Fibroblast of upper back skin (primary cell): ENCODE measurements at regions not wholly inside any gene's neighbourhood (a gene's known extent, or its start where the extent isn't known, plus 50 kb on each side); places are given as distances from the start of the nearest gene placed in this dataset.
A peak's percentile ranks its signal among the peaks of the same experiment; 100 is the strongest.

ENCODE experiments used
- DNase-seq: peaks from one replicate; pipeline ENCODE4 v3.0.0-alpha.2; 2013

- DNase-seq = no peak
These were observed 943.8 kb downstream of the TYW1 start for GRCh38 chr7:67940400-67940799.

- DNase-seq = no peak
These were observed 950.6 kb downstream of the TYW1 start for GRCh38 chr7:67947191-67947590.

- DNase-seq = peak; percentile 75
These were observed 951.0 kb downstream of the TYW1 start for GRCh38 chr7:67947646-67948045.

DNA sequence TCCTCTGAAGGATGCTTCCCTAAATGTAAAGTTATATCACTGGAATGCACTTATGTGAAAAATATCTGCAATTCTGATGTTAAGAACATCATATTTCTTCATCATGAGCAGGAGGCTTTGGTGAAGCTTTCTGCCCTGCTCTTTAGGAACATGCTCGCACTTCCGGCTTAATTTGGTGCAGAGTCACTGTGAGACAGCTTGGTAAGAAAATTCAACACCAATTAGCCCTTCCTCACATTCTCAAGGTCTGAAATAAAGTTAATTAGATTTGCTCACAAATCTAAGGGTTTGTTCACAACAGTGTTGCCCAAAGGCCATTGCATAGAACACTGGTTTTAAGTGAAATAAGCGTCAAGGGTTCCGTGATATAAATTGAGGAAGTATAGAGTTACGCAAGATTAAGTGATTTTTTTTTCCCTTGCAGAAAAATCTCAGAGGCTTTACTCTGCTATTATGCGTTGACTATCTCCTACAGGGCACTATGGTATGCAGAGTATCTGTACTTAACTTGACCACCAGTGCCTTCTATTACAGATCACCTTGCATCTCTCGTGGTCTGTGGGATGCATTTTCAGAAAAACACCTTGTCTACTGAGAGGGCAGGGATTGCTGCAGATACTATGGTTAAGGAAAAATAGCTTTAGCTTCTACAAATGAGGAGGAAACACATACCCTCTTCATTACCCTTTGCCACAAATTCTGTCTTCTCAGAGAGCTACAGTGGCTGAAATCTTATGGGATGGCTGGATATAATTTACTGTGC lies 953.9 kb downstream of the TYW1 start:
- peak; percentile 7 for DNase-seq

- no peak for DNase-seq
These were observed 958.4 kb downstream of the TYW1 start for GRCh38 chr7:67955061-67955460.

- no peak for DNase-seq
These were observed 966.2 kb downstream of the TYW1 start for GRCh38 chr7:67962863-67963262.

DNA sequence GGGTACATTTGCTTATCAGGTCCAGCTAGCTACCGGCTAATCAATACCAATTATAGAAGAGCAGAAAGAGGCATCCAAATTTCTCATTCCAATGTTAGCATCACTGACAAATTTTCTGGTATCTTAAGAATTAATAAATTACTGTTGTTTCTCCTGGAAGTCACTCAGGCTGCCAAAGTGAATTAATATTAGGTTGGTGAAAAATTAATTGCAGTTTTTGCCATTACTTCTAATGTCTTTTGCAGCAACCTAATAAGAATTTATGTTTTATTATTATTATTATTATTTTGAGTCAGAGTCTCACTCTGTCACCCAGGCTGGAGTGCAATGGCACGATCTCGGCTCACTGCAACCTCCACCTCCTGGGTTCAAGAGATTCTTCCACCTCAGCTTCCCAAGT lies 979.9 kb downstream of the TYW1 start:
- no peak for DNase-seq

GRCh38 chr7:67983486-67983885 lies 986.9 kb downstream of the TYW1 start:
- DNase-seq = no peak

- DNase-seq = no peak
These were observed 987.7 kb downstream of the TYW1 start for GRCh38 chr7:67984326-67984725.

DNA sequence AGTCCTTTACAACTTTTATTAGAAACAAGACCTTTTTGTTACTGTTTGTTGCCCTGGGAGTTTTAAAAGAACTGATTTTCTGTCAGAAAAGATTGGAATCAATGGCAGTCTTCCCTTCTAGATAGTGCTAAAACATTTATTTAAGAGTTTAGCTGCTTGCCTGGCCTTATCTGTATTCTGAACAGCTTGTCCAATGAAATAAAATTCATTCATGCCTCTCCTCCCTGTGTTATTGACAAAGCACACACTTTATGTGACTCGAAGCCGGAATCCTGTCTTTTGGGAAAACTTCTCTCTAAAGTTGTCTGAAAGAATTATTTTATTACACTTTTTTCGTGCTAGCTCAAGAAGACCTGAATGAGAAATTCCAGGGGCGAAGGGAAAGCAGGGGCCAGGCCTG lies 992.5 kb downstream of the TYW1 start:
- DNase-seq = no peak

- no peak for DNase-seq
These were observed 993.4 kb downstream of the TYW1 start for GRCh38 chr7:67990003-67990402.

DNA sequence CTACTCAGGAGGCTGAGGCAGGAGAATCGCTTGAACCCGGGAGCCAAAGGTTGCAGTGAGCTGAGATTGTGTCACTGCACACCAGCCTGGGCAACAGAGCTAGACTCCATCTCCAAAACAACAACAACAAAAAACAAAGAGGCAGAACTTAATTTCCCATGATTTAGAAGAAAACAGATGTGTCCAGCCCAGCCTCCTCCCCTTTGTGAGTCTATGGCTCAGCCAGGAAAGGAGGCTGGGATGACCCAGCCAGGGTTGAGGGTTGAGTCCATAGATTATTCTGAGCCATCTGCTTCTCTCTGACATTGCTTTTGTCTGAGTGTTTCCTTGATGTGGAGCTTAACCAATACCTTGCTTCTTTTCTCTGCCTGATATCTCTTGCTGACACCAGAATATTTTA lies 994.1 kb downstream of the TYW1 start:
- DNase-seq = no peak

- DNase-seq = no peak
These were observed 995.7 kb downstream of the TYW1 start for GRCh38 chr7:67992287-67992686.

GRCh38 chr7:68005992-68006391 lies 1009.4 kb downstream of the TYW1 start:
- no peak for DNase-seq

GRCh38 chr7:68006619-68007018 lies 1010.0 kb downstream of the TYW1 start:
- DNase-seq = no peak

DNA sequence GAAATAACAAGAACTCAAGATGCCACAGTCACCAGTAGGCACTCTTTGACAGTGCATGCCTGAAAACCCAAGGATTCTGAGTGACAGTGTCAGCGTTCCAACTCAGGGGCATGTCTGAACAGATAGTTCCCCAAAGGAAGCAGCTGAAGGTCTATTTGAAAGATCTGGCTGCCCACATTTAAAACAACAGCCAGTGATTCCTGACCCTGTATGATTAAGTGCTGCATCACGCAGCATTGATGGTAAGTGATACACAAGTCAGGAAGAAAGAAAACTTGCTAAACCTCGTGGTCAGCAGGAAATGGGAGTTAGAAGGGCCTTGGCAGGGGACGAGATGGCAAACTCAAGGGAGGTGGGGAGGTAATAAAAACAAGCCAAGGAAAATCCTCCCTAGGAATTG lies 1013.1 kb downstream of the TYW1 start:
- DNase-seq = no peak

- DNase-seq = no peak
These were observed 1017.6 kb downstream of the TYW1 start for GRCh38 chr7:68014031-68014736.

DNA sequence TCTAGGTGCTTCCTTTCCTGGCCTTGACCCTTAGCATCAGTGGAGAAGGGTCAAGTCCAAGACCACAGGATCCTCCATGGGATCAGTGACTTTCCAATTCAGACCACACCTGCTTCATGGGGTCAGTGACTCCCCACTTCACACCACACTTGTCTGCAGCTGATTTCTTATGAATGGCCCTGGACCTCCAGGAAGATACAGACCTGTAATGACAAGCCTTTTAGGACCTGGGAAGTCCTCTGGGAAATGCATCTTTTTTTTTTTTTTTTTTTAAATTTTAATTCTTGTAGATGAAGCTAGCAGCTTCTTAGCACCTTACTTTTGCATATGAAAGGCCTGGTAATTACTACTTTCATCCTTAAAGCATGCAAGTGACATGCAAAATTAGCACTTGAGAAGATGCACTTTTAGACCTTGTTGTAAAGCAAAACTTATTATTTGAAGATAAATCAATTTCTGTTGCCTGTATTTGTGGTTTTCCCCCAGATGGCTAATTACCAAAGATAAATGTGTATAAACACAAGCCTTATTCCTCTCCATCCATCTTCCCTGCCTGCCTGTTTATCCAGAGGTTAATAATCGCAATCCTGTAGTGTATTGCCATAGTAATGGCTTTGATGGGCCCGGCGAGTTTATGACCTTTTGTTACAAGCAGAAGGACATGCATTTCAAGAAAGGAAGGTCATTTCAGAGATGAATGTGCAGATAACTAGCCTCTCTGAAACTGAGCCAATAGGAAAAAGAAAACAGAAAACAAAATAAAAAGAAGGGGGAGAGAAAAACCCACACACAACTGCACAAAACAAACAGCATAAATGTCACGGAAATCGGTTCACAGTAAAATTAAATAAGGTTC lies 1018.7 kb downstream of the TYW1 start:
- no peak for DNase-seq

DNA sequence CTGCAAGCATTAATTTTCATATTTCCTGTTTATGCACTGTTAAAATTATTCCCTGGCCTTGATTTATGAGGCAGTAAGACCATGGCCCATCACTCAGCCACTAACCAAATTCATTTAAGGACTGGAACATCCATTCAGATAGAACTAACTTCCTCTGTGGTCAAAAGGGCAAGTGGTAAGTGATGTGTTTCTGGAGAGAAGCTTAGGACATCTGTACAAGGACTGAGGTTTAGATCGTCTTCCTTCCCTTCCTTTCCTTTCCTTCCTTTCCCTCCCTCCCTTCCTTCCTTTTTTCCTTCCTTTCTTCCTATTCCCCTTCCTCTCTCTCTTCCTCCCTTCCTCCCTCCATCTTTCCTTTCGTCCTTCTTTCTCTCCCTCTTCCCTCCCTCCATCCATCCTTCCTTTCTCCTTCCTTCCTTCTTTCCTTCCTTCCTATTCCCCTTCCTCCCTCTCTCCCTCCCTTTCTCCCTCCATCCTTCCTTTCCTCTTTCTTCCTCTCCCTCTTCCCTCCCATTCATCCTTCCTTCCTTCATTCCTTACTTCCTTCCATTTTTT lies 1019.4 kb downstream of the TYW1 start:
- DNase-seq = no peak

DNA sequence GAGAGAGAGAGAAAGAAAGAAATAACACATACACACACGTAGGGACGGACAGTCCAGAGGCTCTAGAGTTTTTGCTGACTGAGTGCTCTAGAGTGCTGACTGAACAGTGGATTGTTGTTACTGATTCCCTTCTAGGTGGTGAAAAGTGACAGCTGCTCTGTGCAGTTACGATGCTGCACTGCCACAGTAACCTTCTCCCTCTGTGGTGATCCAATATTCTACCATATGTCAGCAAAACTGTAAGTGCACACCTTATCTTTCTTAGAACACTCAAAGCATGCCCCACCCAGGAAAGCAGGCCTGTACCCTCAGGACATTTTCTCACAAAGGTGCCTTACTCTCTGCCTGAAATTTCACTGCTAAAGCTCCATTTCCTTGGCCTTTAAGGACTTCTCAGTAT lies 1023.5 kb downstream of the TYW1 start:
- DNase-seq = no peak

GRCh38 chr7:68025369-68025768 lies 1028.7 kb downstream of the TYW1 start:
- no peak for DNase-seq

- no peak for DNase-seq
These were observed 1033.9 kb downstream of the TYW1 start for GRCh38 chr7:68030530-68030929.

- no peak for DNase-seq
These were observed 1034.7 kb downstream of the TYW1 start for GRCh38 chr7:68031180-68031943.
